Neural progenitor cell (in vitro differentiated cells): ENCODE measurements at regions not wholly inside any gene's neighbourhood (a gene's known extent, or its start where the extent isn't known, plus 50 kb on each side); places are given as distances from the start of the nearest gene placed in this dataset.
"Not testable (repeated sequence)": the region's sequence is repeated elsewhere in the genome, so short reads cannot be mapped to it uniquely, and the experiment has no call there.

Experiments used
- DNase-seq: peaks from one replicate; pipeline ENCODE4 v3.0.0-alpha.2; 2016; ENCODE audit warnings: low spot score
- H2AFZ ChIP-seq: fragments of 200-600 bp; sonication (generic); replicated peaks from 2 replicates; pipeline ENCODE4 v1.6.1; 2016; ENCODE audit warnings: antibody characterized with exemption
- H3F3A ChIP-seq: fragments of 200-600 bp; sonication (generic); 2 replicates; pipeline ENCODE4 v1.6.1; 2016; ENCODE audit warnings: antibody characterized with exemption, low read depth
- H3K27ac ChIP-seq: fragments of 200-600 bp; sonication (generic); 2 replicates; pipeline ENCODE4 v1.5.1; 2016; ENCODE audit warnings: mild to moderate bottlenecking
- H3K27me3 ChIP-seq: fragments of 200-600 bp; sonication (generic); 2 replicates; pipeline ENCODE4 v1.6.1; 2016; ENCODE audit warnings: mild to moderate bottlenecking, moderate library complexity
- H3K36me3 ChIP-seq: fragments of 200-600 bp; sonication (generic); 2 replicates; pipeline ENCODE4 v1.5.1; 2016
- H3K4me1 ChIP-seq: fragments of 200-600 bp; sonication (generic); 2 replicates; pipeline ENCODE4 v1.6.1; 2016; ENCODE audit warnings: mixed run types
- H3K4me2 ChIP-seq: fragments of 200-600 bp; sonication (generic); 2 replicates; pipeline ENCODE4 v1.6.1; 2016
- H3K4me3 ChIP-seq: fragments of 200-600 bp; sonication (generic); 2 replicates; pipeline ENCODE4 v1.5.1; 2016
- H3K79me2 ChIP-seq: fragments of 200-600 bp; sonication (generic); 2 replicates; pipeline ENCODE4 v1.6.1; 2016; ENCODE audit warnings: low read depth
- H3K9ac ChIP-seq: fragments of 200-600 bp; sonication (generic); 2 replicates; pipeline ENCODE4 v1.6.1; 2016
- H3K9me3 ChIP-seq: fragments of 200-600 bp; sonication (generic); 2 replicates; pipeline ENCODE4 v1.5.1; 2016; ENCODE audit warnings: low read depth
- H4K20me1 ChIP-seq: fragments of 200-600 bp; sonication (generic); 2 replicates; pipeline ENCODE4 v1.6.1; 2016; ENCODE audit warnings: low read depth
- H3K27ac Mint-ChIP-seq: 3 replicates; pipeline ENCODE4 v1.8.0; 2021; ENCODE audit warnings: mixed read lengths
- H3K27me3 Mint-ChIP-seq: 2 replicates; pipeline ENCODE4 v1.8.0; 2022; ENCODE audit warnings: low read depth, mild to moderate bottlenecking, inconsistent platforms, moderate library complexity, mixed read lengths; ENCODE audit not compliant: insufficient read depth
- H3K36me3 Mint-ChIP-seq: 3 replicates; pipeline ENCODE4 v1.8.0; 2021; ENCODE audit warnings: mixed read lengths
- H3K4me1 Mint-ChIP-seq: 3 replicates; pipeline ENCODE4 v1.8.0; 2021; ENCODE audit warnings: mixed read lengths
- H3K4me3 Mint-ChIP-seq: 3 replicates; pipeline ENCODE4 v1.8.0; 2021; ENCODE audit warnings: mild to moderate bottlenecking, moderate library complexity, mixed read lengths
- H3K9me3 Mint-ChIP-seq: 3 replicates; pipeline ENCODE4 v1.8.0; 2020; ENCODE audit warnings: mixed read lengths
- EZH2 ChIP-seq: fragments of 200-600 bp; sonication (generic); IDR thresholded peaks from 2 replicates; pipeline ENCODE4 v1.6.1; 2017; ENCODE audit warnings: antibody characterized with exemption, mild to moderate bottlenecking, moderate library complexity
- EZH2phosphoT487 ChIP-seq: fragments of 200-600 bp; sonication (generic); IDR thresholded peaks from 2 replicates; pipeline ENCODE4 v1.6.1; 2017; ENCODE audit warnings: antibody characterized with exemption
- TF ChIP-seq, protein P1 (sequence below): fragments of 200-600 bp; sonication (generic); IDR thresholded peaks from 2 replicates; pipeline ENCODE4 v1.5.1; 2017; ENCODE audit warnings: antibody characterized with exemption, mild to moderate bottlenecking

DNA sequence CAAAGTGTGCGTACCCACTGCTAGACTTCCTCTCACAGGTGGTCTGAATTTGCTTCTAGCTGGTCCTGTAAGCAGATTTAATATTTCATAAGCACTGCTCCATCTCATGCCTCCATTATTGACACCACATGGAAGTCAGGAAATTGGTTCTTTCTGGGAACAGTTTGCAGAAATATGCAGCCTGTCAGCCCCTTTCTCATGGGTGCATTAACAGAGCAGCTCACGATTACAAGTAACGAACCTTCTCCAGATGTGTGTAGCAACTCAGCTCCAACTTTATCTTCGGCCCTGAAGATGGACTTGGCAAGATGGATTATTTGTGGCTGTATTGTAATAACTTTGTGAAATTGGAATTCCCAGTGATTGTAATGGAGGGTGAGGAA, 214.5 kb upstream of the DDHD1 start:
- no peaks in the 10 kb centered on the region for H3K4me1 Mint-ChIP-seq
- Histone ChIP-seq H3K4me2 (no peak overlapping the region), H2AFZ (no peak overlapping the region), H3K27me3 (no peaks in the 10 kb centered on the region), H3F3A (no peaks in the 10 kb centered on the region), H3K9ac (no peak overlapping the region), H3K4me3 (no peak overlapping the region), H3K79me2 (no peaks in the 10 kb centered on the region), H3K27ac (no peak overlapping the region), H3K4me1 (peaks cover 8% of the 10 kb centered on the region), H3K9me3 (no peaks in the 10 kb centered on the region), H4K20me1 (no peaks in the 10 kb centered on the region), H3K36me3 (no peaks in the 10 kb centered on the region)
- H3K27ac Mint-ChIP-seq = no peak overlapping the region
- TF ChIP-seq, protein P1, sequence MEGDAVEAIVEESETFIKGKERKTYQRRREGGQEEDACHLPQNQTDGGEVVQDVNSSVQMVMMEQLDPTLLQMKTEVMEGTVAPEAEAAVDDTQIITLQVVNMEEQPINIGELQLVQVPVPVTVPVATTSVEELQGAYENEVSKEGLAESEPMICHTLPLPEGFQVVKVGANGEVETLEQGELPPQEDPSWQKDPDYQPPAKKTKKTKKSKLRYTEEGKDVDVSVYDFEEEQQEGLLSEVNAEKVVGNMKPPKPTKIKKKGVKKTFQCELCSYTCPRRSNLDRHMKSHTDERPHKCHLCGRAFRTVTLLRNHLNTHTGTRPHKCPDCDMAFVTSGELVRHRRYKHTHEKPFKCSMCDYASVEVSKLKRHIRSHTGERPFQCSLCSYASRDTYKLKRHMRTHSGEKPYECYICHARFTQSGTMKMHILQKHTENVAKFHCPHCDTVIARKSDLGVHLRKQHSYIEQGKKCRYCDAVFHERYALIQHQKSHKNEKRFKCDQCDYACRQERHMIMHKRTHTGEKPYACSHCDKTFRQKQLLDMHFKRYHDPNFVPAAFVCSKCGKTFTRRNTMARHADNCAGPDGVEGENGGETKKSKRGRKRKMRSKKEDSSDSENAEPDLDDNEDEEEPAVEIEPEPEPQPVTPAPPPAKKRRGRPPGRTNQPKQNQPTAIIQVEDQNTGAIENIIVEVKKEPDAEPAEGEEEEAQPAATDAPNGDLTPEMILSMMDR = no peak
- no peak for TF ChIP-seq EZH2phosphoT487
- no peak for TF ChIP-seq EZH2
- peaks cover 5% of the 10 kb centered on the region for H3K36me3 Mint-ChIP-seq
- DNase-seq = no peak
- H3K9me3 Mint-ChIP-seq = peaks cover 17% of the 10 kb centered on the region
- no peak overlapping the region for H3K4me3 Mint-ChIP-seq
- no peaks in the 10 kb centered on the region for H3K27me3 Mint-ChIP-seq

DNA sequence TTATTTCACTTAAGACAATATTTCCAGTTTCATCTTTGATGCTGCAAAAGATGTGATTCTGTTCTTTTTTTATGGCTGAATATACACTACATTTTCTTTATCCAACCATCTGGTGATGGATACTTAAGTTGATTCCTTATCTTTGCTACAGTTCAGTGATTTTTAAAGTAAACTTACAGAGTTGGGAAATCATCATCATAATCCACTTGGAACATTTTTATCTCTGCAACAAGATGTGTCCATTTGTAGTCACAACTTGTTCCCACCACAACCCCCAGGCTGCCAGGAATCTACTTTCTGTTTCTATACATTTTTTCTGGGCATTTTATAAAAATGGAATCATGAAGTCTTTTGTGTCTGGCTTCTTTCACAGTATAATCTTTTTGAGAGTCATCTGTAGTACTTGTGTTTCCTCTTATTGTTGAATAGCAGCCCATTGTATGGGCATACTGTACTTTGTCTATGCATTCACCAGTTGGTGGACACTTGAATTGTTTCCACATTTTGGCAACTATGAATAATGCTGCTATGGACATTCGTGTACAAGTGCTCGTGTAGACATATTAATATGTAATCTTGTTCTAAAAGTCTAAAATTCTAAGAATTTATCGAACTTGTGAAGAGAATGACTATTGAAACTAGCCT, 212.5 kb upstream of the DDHD1 start:
- H3K27me3 Mint-ChIP-seq = peaks cover 2% of the 10 kb centered on the region
- Histone ChIP-seq H3K4me2 (no peak overlapping the region), H4K20me1 (no peaks in the 10 kb centered on the region), H3K36me3 (no peaks in the 10 kb centered on the region), H3F3A (no peaks in the 10 kb centered on the region), H3K27ac (no peak overlapping the region), H3K4me1 (peaks cover 8% of the 10 kb centered on the region), H3K4me3 (no peak overlapping the region), H3K79me2 (no peaks in the 10 kb centered on the region), H3K27me3 (no peaks in the 10 kb centered on the region), H2AFZ (no peak overlapping the region), H3K9ac (no peak overlapping the region), H3K9me3 (no peaks in the 10 kb centered on the region)
- H3K4me1 Mint-ChIP-seq = no peaks in the 10 kb centered on the region
- no peak overlapping the region for H3K4me3 Mint-ChIP-seq
- no peak overlapping the region for H3K27ac Mint-ChIP-seq
- peaks cover 5% of the 10 kb centered on the region for H3K36me3 Mint-ChIP-seq
- no peak for TF ChIP-seq EZH2phosphoT487
- no peak for TF ChIP-seq EZH2
- TF ChIP-seq, protein P1 = no peak
- no peak for DNase-seq
- H3K9me3 Mint-ChIP-seq = peaks cover 24% of the 10 kb centered on the region

DNA sequence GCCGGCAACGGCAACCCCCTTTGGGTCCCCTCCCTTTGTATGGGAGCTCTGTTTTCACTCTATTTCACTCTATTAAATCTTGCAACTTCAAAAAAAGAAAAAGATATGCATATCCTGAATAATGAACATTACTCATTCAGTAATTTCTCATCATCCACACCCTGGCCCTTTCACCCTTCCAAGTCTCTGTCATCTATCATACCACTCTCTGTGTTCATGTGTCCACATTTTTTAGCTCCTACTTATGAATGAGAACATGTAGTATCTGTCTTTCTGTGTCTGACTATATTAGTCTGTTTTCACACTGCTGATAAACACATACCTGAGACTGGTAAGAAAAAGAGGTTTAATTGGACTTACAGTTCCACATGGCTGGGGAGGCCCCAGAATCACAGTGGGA, 209.8 kb upstream of the DDHD1 start:
- not testable (repeated sequence) for H3K36me3 Mint-ChIP-seq, H3K27me3 Mint-ChIP-seq, DNase-seq, H3K4me1 ChIP-seq, H3K9me3 ChIP-seq, H3K27me3 ChIP-seq, H3K9ac ChIP-seq, H3K27ac Mint-ChIP-seq, H3K27ac ChIP-seq, H3K79me2 ChIP-seq, H3F3A ChIP-seq, H3K36me3 ChIP-seq, H3K4me3 Mint-ChIP-seq, H3K4me1 Mint-ChIP-seq, H3K4me2 ChIP-seq, H3K4me3 ChIP-seq, H2AFZ ChIP-seq, H4K20me1 ChIP-seq
- H3K9me3 Mint-ChIP-seq = peaks cover 28% of the 10 kb centered on the region

DNA sequence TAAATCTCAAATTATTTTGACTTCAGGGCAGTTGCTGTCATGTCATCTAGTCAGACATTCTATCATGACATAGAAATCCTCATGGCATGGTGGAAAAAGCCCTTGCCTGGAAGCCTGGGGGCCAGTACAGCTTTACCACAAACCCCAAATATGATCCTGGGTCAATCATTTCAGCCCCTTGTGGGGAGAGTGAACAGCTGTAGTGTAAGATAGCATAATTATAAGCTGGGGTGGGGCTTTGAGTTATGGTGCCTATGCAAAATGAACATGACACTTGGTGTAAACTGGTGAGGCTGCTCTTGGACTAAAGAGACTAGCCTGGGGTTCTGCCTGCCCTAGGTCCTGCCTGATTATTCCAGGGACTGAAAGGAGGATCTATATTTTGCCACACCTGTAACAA, 207.7 kb upstream of the DDHD1 start:
- Histone ChIP-seq H4K20me1 (no peaks in the 10 kb centered on the region), H3K9ac (no peak overlapping the region)
- peaks cover 2% of the 10 kb centered on the region for H3K27me3 Mint-ChIP-seq

More for the DNA sequence above, 207.7 kb upstream of the DDHD1 start:
- no peaks in the 10 kb centered on the region for H3K79me2 ChIP-seq
- DNase-seq = no peak
- peaks cover 9% of the 10 kb centered on the region for H3K36me3 Mint-ChIP-seq
- no peaks in the 10 kb centered on the region for H3K9me3 ChIP-seq
- TF ChIP-seq, protein P1 = no peak
- TF ChIP-seq EZH2 (no peak), EZH2phosphoT487 (no peak)
- H3F3A ChIP-seq = peaks cover 16% of the 10 kb centered on the region
- no peak overlapping the region for H2AFZ ChIP-seq
- H3K27me3 ChIP-seq = no peaks in the 10 kb centered on the region
- H3K36me3 ChIP-seq = no peaks in the 10 kb centered on the region
- no peak overlapping the region for H3K4me3 Mint-ChIP-seq
- no peak overlapping the region for H3K27ac Mint-ChIP-seq
- H3K9me3 Mint-ChIP-seq = peaks cover 28% of the 10 kb centered on the region
- peaks cover 10% of the 10 kb centered on the region for H3K4me1 Mint-ChIP-seq
- no peak overlapping the region for H3K4me3 ChIP-seq
- H3K27ac ChIP-seq = no peak overlapping the region
- H3K4me1 ChIP-seq = peaks cover 14% of the 10 kb centered on the region
- H3K4me2 ChIP-seq = no peak overlapping the region
